GM12865 (cell line): ENCODE measurements at regions not wholly inside any gene's neighbourhood (a gene's known extent, or its start where the extent isn't known, plus 50 kb on each side); places are given as distances from the start of the nearest gene placed in this dataset.

Source experiments
- DNase-seq: peaks from one replicate; pipeline ENCODE4 v3.0.0; 2010; ENCODE audit warnings: low read depth
- H3K4me3 ChIP-seq: 2 replicates; pipeline ENCODE4 v1.5.1; 2011; ENCODE audit warnings: mild to moderate bottlenecking, low read depth, low read length, control low read depth
- TF ChIP-seq, protein P1 (sequence below): IDR thresholded peaks from 2 replicates; pipeline ENCODE4 v1.5.1; 2011; ENCODE audit warnings: low read length, control low read depth, low read depth, inconsistent platforms; ENCODE audit not compliant: insufficient read depth; ENCODE audit errors: missing control alignments

GRCh38 chr11:97743205-97743742 is 1277.5 kb upstream of the CNTN5 start:
- no peak for DNase-seq
- no peak overlapping the region for H3K4me3 ChIP-seq
- TF ChIP-seq, protein P1, sequence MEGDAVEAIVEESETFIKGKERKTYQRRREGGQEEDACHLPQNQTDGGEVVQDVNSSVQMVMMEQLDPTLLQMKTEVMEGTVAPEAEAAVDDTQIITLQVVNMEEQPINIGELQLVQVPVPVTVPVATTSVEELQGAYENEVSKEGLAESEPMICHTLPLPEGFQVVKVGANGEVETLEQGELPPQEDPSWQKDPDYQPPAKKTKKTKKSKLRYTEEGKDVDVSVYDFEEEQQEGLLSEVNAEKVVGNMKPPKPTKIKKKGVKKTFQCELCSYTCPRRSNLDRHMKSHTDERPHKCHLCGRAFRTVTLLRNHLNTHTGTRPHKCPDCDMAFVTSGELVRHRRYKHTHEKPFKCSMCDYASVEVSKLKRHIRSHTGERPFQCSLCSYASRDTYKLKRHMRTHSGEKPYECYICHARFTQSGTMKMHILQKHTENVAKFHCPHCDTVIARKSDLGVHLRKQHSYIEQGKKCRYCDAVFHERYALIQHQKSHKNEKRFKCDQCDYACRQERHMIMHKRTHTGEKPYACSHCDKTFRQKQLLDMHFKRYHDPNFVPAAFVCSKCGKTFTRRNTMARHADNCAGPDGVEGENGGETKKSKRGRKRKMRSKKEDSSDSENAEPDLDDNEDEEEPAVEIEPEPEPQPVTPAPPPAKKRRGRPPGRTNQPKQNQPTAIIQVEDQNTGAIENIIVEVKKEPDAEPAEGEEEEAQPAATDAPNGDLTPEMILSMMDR: no peak

DNA sequence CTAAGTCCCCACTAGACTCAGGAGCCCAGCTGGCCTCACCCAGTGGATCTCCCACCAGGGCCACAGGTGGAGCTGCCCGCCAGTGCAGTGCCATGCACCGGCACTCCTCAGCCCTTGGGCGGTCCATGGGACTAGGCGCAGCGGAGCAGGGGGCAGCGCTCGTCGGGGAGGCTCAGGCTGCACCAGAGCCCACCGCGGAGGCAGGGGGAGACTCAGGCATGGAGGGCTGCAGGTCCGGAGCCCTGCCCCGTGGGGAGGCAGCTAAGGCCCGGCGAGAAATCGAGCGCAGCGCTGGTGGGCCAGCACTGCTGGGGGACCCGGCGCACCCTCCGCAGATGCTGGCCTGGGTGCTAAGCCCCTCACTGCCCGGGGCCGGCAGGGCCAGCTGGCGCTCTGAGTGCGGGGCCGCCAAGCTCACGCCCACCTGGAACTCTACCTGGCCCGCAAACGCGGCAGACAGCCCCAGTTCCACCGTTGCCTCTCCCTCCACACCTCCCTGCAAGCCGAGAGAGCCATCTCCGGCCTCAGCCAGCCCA is 1275.2 kb upstream of the CNTN5 start:
- DNase-seq: no peak
- H3K4me3 ChIP-seq: no peak overlapping the region
- TF ChIP-seq, protein P1: no peak

- TF ChIP-seq, protein P1: no peak
- no peak overlapping the region for H3K4me3 ChIP-seq
- no peak for DNase-seq
Measured at GRCh38 chr11:97746818-97747217, 1273.9 kb upstream of the CNTN5 start.

- TF ChIP-seq, protein P1: no peak
- no peak overlapping the region for H3K4me3 ChIP-seq
- no peak for DNase-seq
Measured at GRCh38 chr11:97751405-97751804, 1269.3 kb upstream of the CNTN5 start.

DNA sequence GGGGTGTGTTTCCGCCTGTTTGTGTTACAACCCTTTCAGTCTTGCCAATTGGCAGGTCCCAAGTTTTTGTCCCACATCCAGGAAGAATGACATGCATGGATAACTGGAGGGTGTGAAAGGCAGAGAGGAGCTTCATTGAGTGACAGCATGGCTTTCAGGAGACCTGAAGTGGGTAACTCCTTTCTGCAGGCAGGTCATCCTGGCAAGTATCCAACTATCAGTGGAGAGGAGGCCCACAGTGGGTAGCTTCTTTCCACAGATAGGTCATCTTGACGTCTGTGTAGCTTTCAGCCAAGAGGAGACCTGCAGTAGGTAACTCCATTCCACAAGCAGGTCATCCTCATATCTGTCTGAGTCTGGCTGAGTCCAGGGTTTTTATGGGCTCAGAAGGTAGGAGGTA is 1268.8 kb upstream of the CNTN5 start:
- H3K4me3 ChIP-seq: no peak overlapping the region
- no peak for DNase-seq
- TF ChIP-seq, protein P1: no peak

GRCh38 chr11:97754976-97755375 is 1265.8 kb upstream of the CNTN5 start:
- H3K4me3 ChIP-seq: no peak overlapping the region
- no peak for DNase-seq
- TF ChIP-seq, protein P1: no peak
